ENCODE measurements at regions not wholly inside any gene's neighbourhood (a gene's known extent, or its start where the extent isn't known, plus 50 kb on each side); places are given as distances from the start of the nearest gene placed in this dataset.

DNA sequence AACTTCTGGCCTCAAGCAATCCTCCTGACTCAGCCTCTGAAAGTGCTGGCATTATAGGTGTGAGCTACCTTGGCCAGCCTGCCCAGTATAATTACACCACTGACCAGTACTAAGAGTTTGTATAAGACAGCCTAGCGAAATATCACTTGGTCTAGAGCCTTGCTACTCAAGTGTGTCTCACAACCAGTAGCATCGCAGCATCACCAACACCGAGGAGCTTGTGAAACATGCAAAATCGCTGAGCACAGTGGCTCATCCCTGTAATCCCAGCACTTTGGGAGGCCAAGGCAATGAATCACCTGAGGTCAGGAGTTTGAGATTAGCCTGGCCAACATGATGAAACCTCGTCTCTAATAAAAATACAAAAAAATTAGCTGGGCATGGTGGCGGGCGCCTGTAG lies 102.0 kb upstream of the GATB start:
- DNase-seq (ENCODE audit: low read depth, low spot score), result no peak
- CTCF ChIA-PET, result interaction anchor here (0.7 to 1.1 kb wide), 2 partner anchors 8 to 60 kb away, joined by 3 to 4 read pairs; no protein-coding TSS in a partner anchor
- no peak overlapping the region for H3K4me3 ChIP-seq (ENCODE audit: low read depth, low read length)
- TF ChIP-seq, protein P1, sequence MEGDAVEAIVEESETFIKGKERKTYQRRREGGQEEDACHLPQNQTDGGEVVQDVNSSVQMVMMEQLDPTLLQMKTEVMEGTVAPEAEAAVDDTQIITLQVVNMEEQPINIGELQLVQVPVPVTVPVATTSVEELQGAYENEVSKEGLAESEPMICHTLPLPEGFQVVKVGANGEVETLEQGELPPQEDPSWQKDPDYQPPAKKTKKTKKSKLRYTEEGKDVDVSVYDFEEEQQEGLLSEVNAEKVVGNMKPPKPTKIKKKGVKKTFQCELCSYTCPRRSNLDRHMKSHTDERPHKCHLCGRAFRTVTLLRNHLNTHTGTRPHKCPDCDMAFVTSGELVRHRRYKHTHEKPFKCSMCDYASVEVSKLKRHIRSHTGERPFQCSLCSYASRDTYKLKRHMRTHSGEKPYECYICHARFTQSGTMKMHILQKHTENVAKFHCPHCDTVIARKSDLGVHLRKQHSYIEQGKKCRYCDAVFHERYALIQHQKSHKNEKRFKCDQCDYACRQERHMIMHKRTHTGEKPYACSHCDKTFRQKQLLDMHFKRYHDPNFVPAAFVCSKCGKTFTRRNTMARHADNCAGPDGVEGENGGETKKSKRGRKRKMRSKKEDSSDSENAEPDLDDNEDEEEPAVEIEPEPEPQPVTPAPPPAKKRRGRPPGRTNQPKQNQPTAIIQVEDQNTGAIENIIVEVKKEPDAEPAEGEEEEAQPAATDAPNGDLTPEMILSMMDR (IDR thresholded peaks at IDR 0.05; ENCODE audit: insufficient read depth, low read length, missing control alignments), result no peak
- POLR2A ChIA-PET, result no interaction called here

DNA sequence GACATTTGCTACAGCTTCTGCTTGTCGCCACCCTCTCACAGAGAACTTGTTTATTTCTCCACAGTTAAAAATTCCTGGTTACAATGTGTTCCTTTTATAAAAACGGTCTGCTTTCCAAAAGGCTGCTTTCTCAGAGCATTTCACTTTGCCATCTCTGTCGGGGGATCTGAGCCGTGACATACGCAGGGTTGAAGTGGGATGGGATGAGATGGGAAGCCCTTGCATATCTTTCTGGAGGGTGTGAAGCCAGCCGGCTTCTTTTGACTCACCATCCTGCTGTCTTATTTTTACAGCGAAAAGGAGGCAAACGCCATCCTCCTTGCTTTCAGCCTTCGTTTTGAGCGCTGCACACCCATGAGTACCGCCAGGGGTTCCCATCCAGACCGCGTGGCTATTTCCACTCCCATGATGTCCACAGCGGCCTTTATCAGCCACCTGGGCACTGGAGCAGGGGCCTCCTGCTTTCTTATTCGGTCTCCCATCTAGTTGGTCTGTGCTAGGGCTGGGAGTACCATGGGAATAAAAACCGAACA lies 99.8 kb upstream of the GATB start:
- POLR2A ChIA-PET, result no interaction called here
- CTCF ChIA-PET, result no interaction called here
- no peak for DNase-seq (ENCODE audit: low read depth, low spot score)
- no peak overlapping the region for H3K4me3 ChIP-seq (ENCODE audit: low read depth, low read length)
- TF ChIP-seq, protein P1 (IDR thresholded peaks at IDR 0.05; ENCODE audit: insufficient read depth, low read length, missing control alignments), result no peak

DNA sequence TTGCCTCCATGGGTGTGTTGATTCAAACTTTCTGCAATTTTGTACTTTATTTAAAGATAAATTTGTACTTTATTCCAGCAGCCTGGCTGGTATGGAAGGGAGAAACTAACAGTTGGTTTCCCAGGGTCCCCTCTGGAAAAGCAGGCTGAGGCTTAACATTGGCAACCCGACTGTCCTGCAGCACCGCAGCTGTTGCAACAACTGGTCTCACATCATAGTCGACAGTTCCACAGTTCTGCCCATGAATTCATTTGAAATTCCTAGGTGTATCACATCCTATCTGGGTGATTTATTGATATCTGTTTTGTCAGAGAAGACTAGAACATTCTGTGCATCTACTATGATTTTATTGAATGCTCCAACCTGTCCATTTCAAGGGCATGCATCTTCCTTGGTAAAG lies 98.8 kb upstream of the GATB start:
- ChIA-PET CTCF (no interaction called here), POLR2A (no interaction called here)
- H3K4me3 ChIP-seq (ENCODE audit: low read depth, low read length), result no peak overlapping the region

DNA sequence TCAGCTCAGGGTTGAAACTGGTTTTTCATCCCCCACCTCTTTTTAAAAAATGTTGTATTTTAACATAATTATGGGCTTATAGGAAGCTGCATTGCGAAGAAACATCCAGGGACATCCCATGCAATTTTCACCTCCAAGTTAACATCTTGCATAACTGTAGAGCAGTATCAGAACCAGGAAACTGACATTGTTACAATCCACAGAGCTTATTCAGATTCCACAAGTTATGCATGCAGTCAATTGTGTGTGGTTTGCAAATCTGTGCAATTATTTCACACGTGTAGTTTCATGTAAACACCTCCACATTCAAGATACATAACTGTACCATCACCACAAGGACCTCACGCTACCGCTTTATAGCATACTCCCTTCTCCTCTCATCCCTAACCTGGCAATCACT lies 97.5 kb upstream of the GATB start:
- TF ChIP-seq, protein P1 (IDR thresholded peaks at IDR 0.05; ENCODE audit: insufficient read depth, low read length, missing control alignments), result no peak

More for the DNA sequence above, 98.8 kb upstream of the GATB start:
- no peak for DNase-seq (ENCODE audit: low read depth, low spot score)
- TF ChIP-seq, protein P1 (IDR thresholded peaks at IDR 0.05; ENCODE audit: insufficient read depth, low read length, missing control alignments), result no peak

DNA sequence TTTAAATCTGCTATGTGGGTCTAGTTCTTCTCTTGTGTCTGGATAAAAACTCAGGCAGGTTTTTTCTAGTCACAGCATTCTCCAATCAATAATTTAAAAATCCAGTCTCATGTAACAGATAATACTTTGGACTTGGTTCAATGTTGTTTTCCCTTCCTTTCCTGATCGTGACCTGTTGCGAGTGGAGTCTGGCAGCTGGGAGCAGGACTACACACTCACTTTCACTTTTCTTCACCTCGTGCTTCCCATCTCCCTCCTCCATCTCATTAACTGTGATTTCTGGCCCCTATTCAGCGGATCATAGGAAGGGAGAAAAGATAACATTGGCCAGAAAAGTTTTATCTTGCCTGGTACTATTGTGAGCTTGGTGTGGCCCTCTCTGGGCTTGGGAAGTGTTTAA lies 96.6 kb upstream of the GATB start:
- TF ChIP-seq, protein P1 (IDR thresholded peaks at IDR 0.05; ENCODE audit: insufficient read depth, low read length, missing control alignments), result no peak
- H3K4me3 ChIP-seq (ENCODE audit: low read depth, low read length), result no peak overlapping the region
- CTCF ChIA-PET, result no interaction called here
- no peak for DNase-seq (ENCODE audit: low read depth, low spot score)
- POLR2A ChIA-PET, result no interaction called here

More for the DNA sequence above, 97.5 kb upstream of the GATB start:
- no peak for DNase-seq (ENCODE audit: low read depth, low spot score)
- H3K4me3 ChIP-seq (ENCODE audit: low read depth, low read length), result no peak overlapping the region
- CTCF ChIA-PET, result no interaction called here
- POLR2A ChIA-PET, result no interaction called here

DNA sequence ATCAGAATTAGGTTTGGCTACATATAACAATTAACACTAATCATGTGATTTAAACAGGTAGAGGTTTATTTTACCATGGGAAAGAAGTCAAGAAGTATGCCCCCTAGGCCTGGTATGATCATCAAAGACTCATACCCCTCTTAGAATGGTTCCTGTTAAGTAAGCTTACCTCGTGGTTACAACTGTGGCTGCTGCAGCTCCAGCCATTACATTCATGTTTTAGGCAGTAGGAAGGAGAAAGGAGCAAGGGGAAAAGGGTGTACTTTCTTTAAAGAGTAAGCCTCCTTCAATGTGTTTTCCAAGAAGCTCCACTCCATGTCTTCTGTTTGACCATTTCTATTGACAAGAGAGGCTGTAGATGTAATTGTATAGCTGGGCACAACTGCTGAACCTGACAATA lies 94.9 kb upstream of the GATB start:
- ChIA-PET POLR2A (no interaction called here), CTCF (no interaction called here)
- no peak for DNase-seq (ENCODE audit: low read depth, low spot score)

More for the DNA sequence above, 94.9 kb upstream of the GATB start:
- no peak overlapping the region for H3K4me3 ChIP-seq (ENCODE audit: low read depth, low read length)
- TF ChIP-seq, protein P1 (IDR thresholded peaks at IDR 0.05; ENCODE audit: insufficient read depth, low read length, missing control alignments), result no peak
